ENCODE measurements at regions not wholly inside any gene's neighbourhood (a gene's known extent, or its start where the extent isn't known, plus 50 kb on each side); places are given as distances from the start of the nearest gene placed in this dataset.
"Not testable (repeated sequence)": the region's sequence is repeated elsewhere in the genome, so short reads cannot be mapped to it uniquely, and the experiment has no call there.

GRCh38 chr13:97890573-97890972, 62.9 kb upstream of the IPO5 start:
- TF ChIP-seq, protein P1, sequence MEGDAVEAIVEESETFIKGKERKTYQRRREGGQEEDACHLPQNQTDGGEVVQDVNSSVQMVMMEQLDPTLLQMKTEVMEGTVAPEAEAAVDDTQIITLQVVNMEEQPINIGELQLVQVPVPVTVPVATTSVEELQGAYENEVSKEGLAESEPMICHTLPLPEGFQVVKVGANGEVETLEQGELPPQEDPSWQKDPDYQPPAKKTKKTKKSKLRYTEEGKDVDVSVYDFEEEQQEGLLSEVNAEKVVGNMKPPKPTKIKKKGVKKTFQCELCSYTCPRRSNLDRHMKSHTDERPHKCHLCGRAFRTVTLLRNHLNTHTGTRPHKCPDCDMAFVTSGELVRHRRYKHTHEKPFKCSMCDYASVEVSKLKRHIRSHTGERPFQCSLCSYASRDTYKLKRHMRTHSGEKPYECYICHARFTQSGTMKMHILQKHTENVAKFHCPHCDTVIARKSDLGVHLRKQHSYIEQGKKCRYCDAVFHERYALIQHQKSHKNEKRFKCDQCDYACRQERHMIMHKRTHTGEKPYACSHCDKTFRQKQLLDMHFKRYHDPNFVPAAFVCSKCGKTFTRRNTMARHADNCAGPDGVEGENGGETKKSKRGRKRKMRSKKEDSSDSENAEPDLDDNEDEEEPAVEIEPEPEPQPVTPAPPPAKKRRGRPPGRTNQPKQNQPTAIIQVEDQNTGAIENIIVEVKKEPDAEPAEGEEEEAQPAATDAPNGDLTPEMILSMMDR (conservative IDR thresholded peaks at IDR 0.05; ENCODE audit: low read depth, low read length), result no peak
- no peak for DNase-seq (ENCODE audit: low read depth)
- H3K4me3 ChIP-seq (ENCODE audit: low read depth, low read length), result no peak overlapping the region

GRCh38 chr13:97891964-97892363, 61.5 kb upstream of the IPO5 start:
- not testable (repeated sequence) for DNase-seq (ENCODE audit: low read depth); H3K4me3 ChIP-seq (ENCODE audit: low read depth, low read length)

- no peak overlapping the region for H3K4me3 ChIP-seq (ENCODE audit: low read depth, low read length)
- TF ChIP-seq, protein P1 (conservative IDR thresholded peaks at IDR 0.05; ENCODE audit: low read depth, low read length), result no peak
- DNase-seq (ENCODE audit: low read depth), result peak; percentile 38
These were observed 60.8 kb upstream of the IPO5 start for GRCh38 chr13:97892717-97893116.

DNA sequence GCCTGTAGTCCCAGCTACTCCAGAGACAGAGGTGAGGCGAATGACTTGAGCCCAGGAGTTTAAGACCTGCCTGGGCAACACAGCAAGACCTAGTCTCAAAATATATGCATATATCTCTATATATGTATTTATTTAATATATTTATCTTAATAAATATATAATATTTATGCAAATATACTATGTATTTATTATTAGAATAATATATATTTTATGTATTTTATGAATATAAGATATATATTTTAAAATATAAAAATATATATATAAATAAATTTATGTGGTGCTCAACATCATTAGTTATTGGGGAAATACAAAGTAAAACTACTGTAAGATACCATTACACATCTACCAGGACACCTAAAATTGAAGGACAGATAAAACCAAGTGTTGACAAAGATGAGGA, 58.1 kb upstream of the IPO5 start:
- H3K4me3 ChIP-seq (ENCODE audit: low read depth, low read length), result no peak overlapping the region
- no peak for DNase-seq (ENCODE audit: low read depth)
- TF ChIP-seq, protein P1 (conservative IDR thresholded peaks at IDR 0.05; ENCODE audit: low read depth, low read length), result no peak

- no peak overlapping the region for H3K4me3 ChIP-seq (ENCODE audit: low read depth, low read length)
- TF ChIP-seq, protein P1 (conservative IDR thresholded peaks at IDR 0.05; ENCODE audit: low read depth, low read length), result no peak
- no peak for DNase-seq (ENCODE audit: low read depth)
These were observed 57.0 kb upstream of the IPO5 start for GRCh38 chr13:97896446-97896845.

GRCh38 chr13:97901716-97902115, 51.8 kb upstream of the IPO5 start:
- TF ChIP-seq, protein P1 (conservative IDR thresholded peaks at IDR 0.05; ENCODE audit: low read depth, low read length), result no peak
- no peak overlapping the region for H3K4me3 ChIP-seq (ENCODE audit: low read depth, low read length)
- DNase-seq (ENCODE audit: low read depth), result no peak

All from choroid plexus epithelial cell (primary cell).